ENCODE measurements at regions not wholly inside any gene's neighbourhood (a gene's known extent, or its start where the extent isn't known, plus 50 kb on each side); places are given as distances from the start of the nearest gene placed in this dataset.
"Not testable (repeated sequence)": the region's sequence is repeated elsewhere in the genome, so short reads cannot be mapped to it uniquely, and the experiment has no call there.

DNA sequence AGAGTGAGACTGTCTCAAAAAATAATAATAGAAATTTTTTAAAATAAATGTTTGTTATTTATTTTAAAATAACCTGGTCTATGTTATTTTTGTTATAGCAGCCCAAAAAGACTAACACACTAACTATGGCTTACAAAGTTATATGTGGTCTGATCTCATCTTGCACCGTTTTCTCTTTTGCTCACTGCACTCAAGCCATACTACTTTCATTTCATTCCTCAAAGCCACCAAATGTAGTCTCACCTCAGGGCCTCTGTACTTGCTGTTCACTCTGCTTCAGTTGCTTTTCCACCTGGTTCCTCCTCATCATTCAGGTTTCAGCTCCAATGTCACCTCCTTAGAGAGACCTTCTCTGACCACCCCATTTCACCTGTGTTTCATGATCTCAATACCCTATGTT lies 55.2 kb upstream of the MDM1 start:
- no peak for DNase-seq (ENCODE audit: low read depth in 2 of 2)

DNA sequence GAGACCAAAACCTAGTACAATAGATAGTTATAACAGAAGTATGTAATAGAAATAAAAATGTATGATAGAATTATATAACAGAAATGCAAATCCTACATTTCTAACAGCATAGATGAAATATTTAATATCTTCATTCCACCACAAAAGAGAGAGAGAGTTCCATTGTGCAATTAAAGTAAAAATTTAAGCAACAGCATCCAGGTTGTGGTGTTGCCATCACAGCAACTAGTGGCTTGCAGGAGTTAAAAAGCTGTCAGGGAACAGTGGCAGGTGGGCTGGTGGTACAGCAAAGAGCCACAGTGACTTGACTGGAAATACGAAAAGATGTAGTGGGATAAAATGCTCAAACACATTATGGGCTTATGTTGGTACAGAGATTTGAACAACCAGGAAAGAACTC lies 57.1 kb upstream of the MDM1 start:
- DNase-seq (ENCODE audit: low read depth in 2 of 2): no peak

DNA sequence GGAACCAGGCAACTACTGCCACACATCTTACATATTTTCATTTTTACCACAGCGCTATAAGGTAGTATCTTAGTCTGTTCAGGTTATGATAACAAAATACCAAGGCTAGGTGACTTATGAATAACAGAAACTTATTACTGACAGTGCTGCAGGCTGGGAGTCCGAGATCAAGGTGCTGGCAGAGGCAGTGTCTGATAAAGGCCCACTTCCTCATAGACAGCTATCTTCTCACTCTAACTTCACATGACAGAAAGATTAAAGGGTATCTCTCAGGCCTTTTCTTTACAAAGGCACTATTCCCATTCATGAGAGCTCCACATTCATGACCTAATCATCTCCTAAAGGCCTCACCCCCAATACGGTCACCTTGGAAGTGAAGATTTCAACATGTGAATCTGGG lies 59.8 kb upstream of the MDM1 start:
- no peak for DNase-seq (ENCODE audit: low read depth in 2 of 2)

DNA sequence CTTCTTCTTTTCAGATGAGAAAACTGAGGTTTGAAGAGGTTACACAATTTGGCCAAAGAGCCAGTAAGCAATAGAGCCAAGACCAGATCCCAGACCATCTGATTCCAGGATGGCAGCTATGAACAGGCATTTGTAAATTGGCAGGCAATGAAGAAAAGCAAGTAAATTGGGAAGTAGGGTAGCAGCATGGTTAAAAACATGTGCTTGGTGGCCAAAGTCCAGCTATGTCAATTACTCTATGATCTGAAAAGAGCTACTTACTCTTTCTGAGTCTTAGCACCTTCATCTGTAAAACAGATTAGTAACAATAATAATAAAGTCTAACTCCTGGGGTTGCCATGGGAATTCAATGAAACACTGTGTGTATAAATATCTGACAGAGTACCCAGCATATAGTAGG lies 60.2 kb upstream of the MDM1 start:
- DNase-seq (ENCODE audit: low read depth in 2 of 2): no peak

DNA sequence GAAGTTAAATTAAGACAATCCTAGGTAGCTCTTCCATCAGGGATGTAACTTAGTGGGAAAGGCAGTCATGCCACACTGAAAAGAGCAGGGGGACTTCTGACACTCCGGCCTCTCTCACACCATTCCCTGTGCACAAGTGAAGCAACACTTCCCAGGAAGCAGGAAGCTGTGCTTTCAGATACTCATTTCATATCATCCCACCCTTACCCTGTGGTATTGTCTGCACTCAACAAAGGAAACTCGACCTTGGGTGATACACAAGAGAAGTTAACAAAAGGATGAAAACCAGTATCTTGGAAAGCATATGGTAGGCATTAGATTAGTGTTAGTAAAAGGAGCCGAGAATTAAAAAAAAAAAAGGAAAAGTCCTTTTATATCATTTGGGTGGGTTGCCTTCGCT lies 61.3 kb upstream of the MDM1 start:
- DNase-seq (ENCODE audit: low read depth in 2 of 2): no peak

DNA sequence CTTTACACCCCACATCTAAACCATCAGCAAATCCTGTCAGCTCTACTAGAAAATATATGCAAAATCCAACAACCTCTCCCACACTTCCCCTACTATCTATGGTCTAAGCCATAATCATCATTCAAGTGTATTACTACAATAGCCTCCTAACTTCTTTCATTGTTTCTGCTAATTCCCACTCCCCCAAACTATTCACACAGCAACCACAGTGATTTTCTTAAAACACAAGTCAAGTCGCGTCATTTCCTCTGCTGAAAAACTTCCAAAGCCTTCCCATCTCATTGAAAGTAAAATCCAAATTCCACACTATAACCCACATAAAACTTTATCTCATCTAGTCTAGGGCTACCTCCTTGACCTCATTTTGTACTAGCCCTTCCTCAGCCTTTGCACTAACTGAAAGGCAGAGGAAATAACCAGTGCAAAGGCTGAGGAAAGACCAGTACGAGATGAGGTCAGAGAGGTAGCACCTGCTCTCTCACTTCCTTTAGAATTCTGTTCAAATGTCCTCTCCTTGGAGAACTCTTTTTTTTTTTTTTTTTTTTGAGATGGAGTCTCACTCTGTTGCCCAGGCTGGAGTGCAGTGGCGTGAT lies 65.5 kb upstream of the MDM1 start:
- no peak for DNase-seq (ENCODE audit: low read depth in 2 of 2)

DNA sequence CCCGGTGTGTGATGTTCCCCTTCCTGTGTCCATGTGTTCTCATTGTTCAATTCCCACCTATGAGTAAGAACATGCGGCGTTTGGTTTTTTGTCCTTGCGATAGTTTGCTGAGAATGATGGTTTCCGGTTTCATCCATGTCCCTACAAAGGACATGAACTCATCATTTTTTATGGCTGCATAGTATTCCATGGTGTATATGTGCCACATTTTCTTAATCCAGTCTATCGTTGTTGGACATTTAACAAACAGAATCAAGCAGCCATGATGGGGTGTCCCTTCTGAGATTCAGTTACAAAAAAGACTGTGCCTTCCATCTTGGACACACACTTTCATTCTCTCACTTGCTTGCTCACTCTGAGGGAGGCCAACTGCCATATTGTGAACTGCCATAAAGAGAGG lies 66.5 kb upstream of the MDM1 start:
- DNase-seq (ENCODE audit: low read depth in 2 of 2): not testable (repeated sequence)

DNA sequence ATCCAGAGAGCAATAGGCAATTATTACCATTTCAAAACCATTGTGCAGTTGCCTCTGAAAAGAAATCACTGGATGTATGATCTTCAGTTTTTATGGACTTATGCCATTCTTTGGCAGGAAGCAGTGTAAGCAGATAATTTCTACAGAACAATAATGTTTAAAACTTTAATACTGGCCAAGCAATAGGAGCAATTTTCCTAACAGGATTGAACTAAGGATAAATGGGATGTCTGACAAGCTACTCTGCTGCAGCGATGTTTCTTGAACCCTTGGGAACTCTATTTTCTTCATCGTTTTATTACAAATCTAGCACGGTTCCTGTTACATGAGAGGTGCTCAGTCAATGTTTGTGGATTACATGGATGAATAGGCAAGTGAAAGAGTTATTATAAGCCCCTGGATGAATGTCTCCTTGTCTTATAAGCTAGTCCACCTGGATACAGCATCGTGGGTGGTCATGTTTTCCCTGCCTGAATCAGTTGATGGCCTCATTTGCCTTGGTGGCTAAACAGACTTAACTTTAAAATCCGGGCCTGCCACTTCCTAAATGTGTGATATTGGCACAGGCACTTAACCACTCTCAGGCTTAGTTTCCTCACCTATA lies 68.2 kb upstream of the MDM1 start:
- DNase-seq (ENCODE audit: low read depth in 2 of 2): no peak

DNA sequence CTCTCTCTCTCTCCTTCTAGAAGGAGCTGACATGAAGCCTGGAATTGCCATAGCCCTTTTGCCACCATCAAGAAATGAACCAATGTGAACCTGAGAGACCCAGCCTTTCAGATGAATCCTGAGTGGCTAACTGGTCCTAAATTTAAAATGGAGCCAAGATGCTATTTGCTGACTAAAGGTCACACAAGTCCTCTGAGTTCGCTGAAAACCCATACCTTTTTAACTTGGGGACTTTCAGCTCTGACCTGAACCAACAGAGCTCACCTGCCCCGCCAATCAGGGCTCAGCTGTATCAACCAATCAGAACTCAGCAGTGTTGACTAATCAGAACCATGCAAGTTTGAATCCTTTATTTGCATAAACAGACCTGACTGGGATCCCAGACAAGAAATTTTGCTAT lies 70.3 kb upstream of the MDM1 start:
- DNase-seq (ENCODE audit: low read depth in 2 of 2): no peak

DNA sequence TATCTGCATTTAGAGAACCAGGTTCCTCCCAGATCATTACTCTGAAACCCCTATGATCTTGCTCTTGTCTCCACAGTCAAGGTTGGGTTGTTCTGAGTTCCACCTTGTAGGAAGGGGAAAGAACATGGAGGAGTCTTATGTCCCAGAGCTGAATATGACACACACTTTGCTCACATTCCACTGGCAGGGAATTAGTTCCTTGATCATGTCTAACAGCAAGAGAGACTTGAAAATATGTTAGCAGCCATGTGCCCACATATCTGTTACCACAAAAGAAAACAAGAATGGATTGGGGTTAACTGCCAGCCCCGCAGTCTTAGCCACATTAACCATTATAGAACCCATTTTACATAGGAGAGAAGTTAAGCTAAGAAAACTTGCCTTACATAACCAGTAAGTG lies 71.1 kb upstream of the MDM1 start:
- no peak for DNase-seq (ENCODE audit: low read depth in 2 of 2)

DNA sequence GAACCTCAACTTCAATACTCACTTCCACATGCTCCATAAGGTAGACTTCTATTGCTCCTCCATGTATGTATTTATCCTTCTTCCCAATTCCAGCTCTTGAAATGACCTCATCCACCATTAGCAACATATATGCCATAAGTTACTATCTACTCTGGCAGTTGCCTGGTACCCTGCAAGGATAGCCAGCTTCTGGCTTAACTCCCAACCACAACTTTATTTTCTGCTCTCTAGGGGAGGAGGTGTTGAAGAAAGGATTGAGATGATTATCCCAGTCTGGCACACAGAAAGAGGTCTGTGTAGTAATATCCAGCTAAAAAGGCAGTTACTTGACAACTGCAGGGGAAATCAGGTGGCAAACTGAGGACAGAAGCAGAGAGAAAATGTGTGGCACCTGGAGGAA lies 71.5 kb upstream of the MDM1 start:
- no peak for DNase-seq (ENCODE audit: low read depth in 2 of 2)

DNA sequence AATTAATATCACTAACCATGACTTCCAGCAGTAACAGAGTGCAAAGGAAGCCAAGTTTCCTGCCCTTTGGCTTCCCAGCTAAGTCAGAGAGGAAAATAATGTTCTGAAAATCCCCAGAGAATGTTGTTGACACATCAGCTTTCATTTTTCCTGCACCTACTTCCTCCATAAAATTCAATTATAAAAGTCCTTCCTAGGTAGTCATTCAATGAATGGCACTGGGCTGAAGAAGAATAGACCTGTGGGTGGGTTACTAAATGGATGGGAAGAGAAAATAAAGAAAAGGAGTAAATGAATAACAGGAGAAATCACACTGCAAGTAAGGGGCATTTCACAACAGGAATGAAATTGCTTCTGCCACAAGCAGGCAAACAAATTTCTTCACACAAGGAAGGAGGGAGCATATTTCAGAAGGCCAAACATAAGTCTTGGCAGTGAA lies 73.2 kb upstream of the MDM1 start:
- DNase-seq (ENCODE audit: low read depth in 2 of 2): no peak

DNA sequence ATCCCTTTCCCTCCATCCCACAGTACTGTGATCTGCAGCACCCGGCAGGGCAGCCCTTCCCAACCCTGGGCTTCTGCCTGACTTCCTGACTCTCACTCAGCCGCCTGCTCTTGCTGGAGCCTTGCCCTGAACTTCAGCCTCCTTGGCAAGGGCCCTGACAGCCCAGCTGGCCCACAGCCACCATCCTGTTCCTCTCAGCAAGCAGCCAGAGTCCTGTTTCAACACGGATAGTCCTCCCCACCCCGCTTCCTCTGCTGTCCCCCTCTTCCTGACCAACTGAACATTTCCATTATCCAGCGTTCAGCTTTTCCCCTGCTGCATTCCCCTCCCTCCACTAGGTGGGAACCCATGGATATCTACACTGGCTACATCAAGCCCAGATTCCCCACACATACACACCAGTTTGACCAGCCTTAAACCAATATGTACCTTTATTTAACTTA lies 74.0 kb upstream of the MDM1 start:
- no peak for DNase-seq (ENCODE audit: low read depth in 2 of 2)

DNA sequence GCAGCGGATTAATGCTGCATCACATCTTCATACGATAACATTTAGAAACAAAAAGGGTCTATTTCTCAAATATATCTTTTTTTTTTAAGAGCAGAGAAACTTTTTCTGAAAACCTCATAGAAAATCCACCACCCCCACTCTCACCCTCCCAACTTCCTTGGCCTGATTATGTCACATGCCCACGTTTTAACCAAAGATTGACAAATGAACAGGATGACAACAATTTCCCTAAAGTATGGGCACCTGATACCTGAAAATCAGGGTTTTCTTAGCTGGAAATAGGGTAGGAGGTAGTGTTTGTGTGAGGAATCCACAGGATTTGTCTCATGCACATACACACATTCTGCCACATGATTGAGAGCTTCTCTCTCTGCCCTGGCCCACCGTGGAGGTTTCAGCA lies 74.7 kb upstream of the MDM1 start:
- DNase-seq (ENCODE audit: low read depth in 2 of 2): no peak

DNA sequence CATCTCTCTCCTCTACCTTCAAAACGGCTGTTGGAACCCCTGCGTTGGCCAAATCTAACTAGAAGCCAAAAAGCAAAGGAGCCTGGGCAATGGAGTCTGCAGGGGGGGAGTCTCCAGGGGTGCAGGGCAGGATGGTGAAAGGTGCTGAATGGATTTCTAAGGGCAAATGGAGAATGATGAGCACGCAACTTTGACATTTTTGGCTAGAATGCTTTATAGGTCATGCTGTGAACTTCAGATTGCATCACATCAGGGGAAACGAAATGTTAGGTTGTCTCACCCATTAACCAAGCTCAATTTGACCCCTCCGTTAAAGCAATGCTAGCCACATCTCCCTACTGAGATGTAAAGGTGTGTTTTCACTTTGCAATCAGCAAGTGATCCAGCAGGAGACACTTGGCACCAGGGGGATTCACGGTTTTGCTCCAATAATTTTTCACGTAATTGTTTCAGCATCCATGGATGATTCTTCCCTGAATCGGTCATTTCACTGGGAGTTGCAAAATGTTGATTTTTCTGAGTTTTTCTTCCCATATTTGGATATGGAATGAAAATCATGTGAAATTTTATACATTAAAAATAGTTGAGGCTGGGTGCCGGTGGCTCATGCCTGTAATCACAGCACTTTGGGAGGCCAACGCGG lies 78.0 kb upstream of the MDM1 start:
- no peak for DNase-seq (ENCODE audit: low read depth in 2 of 2)

DNA sequence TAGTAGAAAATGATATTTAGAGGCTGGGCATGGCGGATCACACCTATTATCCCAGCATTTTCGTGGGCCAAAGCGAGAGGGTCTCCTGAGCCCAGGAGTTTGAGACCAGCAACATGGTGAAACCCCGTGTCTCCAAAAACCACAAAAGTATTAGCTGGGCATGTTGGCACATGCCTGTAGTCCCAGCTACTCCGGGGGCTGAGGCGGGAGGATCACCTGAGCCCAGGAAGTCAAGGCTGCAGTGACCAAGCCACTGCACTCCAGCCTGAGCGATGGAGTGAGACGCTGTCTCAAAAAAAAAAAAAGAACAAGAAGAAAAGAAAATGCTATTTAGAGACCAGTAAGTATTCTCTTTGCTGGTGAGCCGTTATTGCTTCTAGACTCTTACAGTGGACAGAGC lies 79.2 kb upstream of the MDM1 start:
- DNase-seq (ENCODE audit: low read depth in 2 of 2): no peak

DNA sequence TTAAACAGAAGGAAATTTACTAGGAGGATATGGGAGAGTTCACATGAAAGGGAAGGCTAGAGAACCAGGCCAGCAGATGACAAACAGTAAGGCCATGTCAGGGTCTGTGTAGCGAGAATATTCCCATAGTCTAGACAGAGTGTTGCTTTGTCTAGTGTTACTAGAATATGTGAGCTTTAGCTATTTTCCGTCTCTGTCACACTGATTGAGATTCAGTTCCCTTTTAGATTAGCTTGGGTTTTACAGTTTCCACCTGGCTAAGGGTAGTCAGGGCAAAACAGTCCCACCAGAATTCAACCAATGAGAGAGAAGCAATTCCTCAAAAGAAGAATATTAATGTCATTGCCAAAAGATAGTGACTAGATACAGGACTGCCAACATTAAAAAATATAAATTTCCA lies 82.8 kb upstream of the MDM1 start:
- no peak for DNase-seq (ENCODE audit: low read depth in 2 of 2)

DNA sequence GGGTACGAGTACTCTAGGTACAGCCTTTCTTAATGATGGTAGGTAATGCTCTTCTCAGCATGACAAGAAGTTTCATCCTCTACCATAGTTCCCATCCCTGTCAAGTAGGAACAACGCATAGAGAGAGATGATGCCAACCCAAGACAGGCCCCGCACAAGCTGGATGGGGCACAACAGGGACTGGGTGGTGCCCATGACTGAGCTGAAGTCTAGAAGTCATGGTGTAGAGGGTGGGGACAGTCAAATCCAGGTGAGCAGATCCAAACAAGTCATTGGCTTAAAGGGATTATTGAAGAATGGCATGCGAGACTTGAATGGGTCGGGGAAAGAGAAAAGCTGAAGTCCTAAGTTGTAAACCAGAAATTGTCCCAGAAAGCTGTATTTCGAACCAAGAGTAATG lies 84.2 kb upstream of the MDM1 start:
- no peak for DNase-seq (ENCODE audit: low read depth in 2 of 2)

DNA sequence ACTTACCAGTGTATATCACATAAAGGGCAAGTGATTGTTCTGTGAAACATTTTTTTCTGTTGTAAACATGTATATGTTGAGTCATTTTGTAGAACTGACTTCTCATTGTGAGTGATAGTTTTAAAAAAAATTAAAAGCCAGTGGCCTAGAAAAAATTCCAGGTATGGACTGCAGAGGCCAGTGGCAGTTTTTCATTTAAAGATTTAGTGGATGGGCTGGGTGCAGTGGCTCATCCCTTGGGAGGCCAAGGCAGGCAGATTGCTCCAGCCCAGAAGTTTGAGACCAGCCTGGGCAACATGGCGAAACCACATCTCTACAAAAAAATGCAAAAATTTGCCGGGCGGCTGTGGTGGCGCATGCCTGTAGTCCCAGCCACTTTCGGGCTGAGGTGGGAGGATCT lies 84.7 kb upstream of the MDM1 start:
- DNase-seq (ENCODE audit: low read depth in 2 of 2): no peak

DNA sequence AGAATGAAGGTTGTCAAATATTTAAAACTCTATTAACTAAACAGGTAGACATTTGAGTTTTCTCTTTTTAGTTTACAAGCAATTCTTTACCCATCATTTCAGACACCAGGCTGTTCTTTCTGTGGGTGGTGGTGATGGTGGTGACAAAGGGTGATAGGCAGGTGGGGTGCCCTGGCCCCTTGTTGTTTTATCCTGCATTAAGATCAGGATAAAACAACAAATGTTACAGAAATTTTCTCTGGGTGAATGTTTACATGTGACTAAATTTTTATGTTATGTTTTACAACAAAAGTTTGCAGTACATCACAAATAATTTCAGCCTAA lies 85.9 kb upstream of the MDM1 start:
- DNase-seq (ENCODE audit: low read depth in 2 of 2): no peak

DNA sequence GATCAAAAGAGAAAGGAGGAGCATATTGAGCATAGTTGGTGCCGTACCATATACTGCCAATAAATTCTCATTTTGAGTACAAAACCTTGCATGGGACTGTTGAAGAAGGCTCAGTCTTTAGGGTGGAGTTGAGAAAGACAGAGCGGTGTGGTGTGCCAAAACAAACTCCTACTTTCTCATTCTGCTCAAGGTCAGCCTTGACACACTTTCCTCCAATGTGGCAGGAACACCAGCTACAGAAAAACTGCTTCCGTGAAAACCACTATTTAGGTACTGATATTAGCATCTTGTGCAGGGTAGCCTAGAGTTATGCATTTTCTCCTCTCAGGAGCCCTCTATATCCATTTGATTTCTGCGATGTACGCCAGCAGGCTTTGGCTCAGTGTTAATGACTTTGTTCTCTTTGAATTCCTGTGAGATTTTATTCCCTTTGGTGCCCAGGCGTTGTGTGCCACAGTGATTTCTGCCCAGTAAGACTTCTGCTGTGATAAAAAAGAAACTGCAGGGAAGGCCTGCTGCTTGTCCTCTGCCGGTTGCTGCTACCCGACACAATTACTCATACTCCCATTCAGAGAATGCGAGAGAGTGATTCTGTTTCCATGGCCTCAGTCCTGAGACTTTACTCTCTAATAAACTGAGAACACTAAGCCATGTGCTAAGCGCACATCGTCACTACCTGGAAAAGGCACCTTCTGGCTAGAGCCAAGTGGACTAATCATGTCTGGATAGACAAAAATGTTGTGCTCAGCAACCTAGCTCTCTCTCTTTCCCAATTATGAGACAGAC lies 88.3 kb upstream of the MDM1 start:
- DNase-seq (ENCODE audit: low read depth in 2 of 2): no peak

DNA sequence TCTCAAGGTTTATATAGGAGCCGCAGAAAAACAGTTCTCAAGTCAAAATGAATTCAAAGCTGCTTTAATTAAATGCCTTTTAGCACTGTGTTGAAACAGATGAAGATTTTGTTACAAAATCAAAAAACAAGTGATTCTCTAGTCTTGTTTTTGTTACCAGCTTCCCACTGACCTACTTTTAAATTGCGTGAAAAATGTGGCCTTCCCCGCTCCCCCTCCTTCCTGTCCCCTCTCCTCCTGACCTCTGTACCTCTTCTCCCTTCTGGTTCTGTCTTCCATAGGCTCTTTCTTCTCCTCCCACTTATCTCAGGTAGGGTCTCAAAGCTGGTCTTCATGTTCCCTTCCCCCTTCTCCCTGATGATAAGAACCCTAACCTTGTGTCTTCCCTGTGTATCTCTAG lies 90.0 kb upstream of the MDM1 start:
- DNase-seq (ENCODE audit: low read depth in 2 of 2): no peak

DNA sequence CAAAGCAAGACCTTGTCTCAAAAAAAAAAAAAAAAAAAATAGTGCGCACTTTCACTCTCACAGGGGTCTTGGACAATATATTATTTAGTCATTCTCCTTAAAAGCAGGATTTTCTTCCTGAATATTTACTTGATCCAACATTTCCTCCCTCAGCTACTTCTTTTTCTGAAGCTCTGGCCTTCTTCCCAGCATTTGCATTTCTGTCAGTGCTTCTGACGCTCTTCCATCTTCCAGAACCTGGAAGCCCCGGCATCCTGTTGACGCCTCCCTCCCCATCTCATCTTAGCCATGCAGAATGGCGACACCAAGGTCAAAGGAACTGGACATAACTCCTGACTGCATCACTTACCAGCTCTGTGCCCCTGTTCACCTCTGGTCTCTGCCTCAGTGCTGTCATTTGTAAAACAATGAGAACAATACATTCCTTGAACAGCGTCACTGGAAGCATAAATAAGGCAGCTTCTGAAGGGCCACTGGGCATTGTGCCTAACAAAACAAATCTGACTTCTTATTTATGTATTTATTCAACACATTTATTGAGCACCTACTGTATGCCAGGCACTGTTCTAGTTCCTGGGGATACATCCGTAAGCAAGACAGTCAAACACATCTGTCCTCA lies 90.9 kb upstream of the MDM1 start:
- DNase-seq (ENCODE audit: low read depth in 2 of 2): no peak
